HepG2 (cell line): ENCODE measurements at regions not wholly inside any gene's neighbourhood (a gene's known extent, or its start where the extent isn't known, plus 50 kb on each side); places are given as distances from the start of the nearest gene placed in this dataset.

Experiments
- ATAC-seq: fragments of 200-7000 bp; cut with Tn5 transposase; 3 replicates; pipeline ENCODE4 v1.9.1; 2020; ENCODE audit warnings: mild to moderate bottlenecking, moderate library complexity
- BruUV-seq: library from RNA; stranded (reverse); fragments of 400-500 nt; replicated peaks from 2 replicates; lab custom pipeline; 2021; lab: Mats Ljungman, UMichigan
- CTCF ChIA-PET: fragments of 300-600 bp; formaldehyde crosslinking; extraction: SDS; loops from one replicate; lab custom pipeline; 2021; ENCODE audit warnings: low total read pairs, inconsistent platforms, low intra/inter-chr PET ratio; lab: Yijun Ruan, JAX
- POLR2A ChIA-PET: fragments of 350-600 bp; sonication (Branson Sonifier 250); formaldehyde crosslinking; loops from one replicate; lab custom pipeline; 2020; ENCODE audit warnings: antibody characterized with exemption, inconsistent platforms; lab: Yijun Ruan, JAX
- DNase-seq: peaks from one replicate; pipeline ENCODE4 v3.0.0-alpha.2; 2015; ENCODE audit warnings: low spot score
- FAIRE-seq: peaks from 3 replicates; lab custom pipeline; 2011; peaks lifted over from hg19 to GRCh38; lab: Jason Lieb, UNC
- H2AFZ ChIP-seq: one replicate; pipeline ENCODE4 v1.6.1; 2011; ENCODE audit warnings: low read length, inconsistent platforms
- H3K27ac ChIP-seq: fragments of 300-600 bp; 3 replicates; pipeline ENCODE4 v1.8.0; 2011; ENCODE audit warnings: mixed run types, mild to moderate bottlenecking, mixed read lengths, low read length, inconsistent platforms; ENCODE audit not compliant: insufficient read depth; ENCODE audit errors: extremely low read length
- H3K27me3 ChIP-seq, 2 experiments: fragments of 200-600 bp in 1 of 2; 2 replicates in 1 of 2; 3 replicates in 1 of 2; pipeline versions ENCODE4 v1.6.0 to v1.8.0; 2011; ENCODE audit warnings: low read length in 2 of 2, mild to moderate bottlenecking in 2 of 2, moderate library complexity in 2 of 2, inconsistent platforms in 1 of 2; ENCODE audit not compliant: insufficient read depth in 2 of 2, control insufficient read depth in 1 of 2
- H3K36me3 ChIP-seq, 2 experiments: fragments of 200-600 bp in 1 of 2; replicated peaks in 1 of 2; 2 replicates in 1 of 2; 3 replicates in 1 of 2; pipeline versions ENCODE4 v1.5.1 to v1.8.0; 2011; ENCODE audit warnings: low read length in 2 of 2, inconsistent platforms in 1 of 2; ENCODE audit not compliant: insufficient read depth in 2 of 2, control insufficient read depth in 1 of 2
- H3K4me1 ChIP-seq: 2 replicates; pipeline ENCODE4 v1.5.1; 2012; ENCODE audit warnings: low read length, inconsistent platforms; ENCODE audit not compliant: insufficient read depth
- H3K4me2 ChIP-seq: 2 replicates; pipeline ENCODE4 v1.6.0; 2011; ENCODE audit warnings: low read depth, low read length, inconsistent platforms
- H3K4me3 ChIP-seq, 3 experiments: fragments of 200-600 bp in 1 of 3; sonication (generic), shearing (Covaris generic) in 1 of 3; replicated peaks in 1 of 3; 2 replicates each; pipeline ENCODE4 v1.5.1; 2011 to 2016; ENCODE audit warnings: low read length in 3 of 3, inconsistent platforms in 2 of 3, low read depth in 2 of 3, mild to moderate bottlenecking in 2 of 3, control low read depth in 1 of 3, mixed read lengths in 1 of 3; ENCODE audit not compliant: insufficient read depth in 1 of 3
- H3K79me2 ChIP-seq: one replicate; pipeline ENCODE4 v1.6.1; 2011; ENCODE audit warnings: low read length, inconsistent platforms; ENCODE audit not compliant: insufficient read depth
- H3K9ac ChIP-seq: 2 replicates; pipeline ENCODE4 v1.6.0; 2011; ENCODE audit warnings: mild to moderate bottlenecking, low read depth, low read length, inconsistent platforms; ENCODE audit not compliant: insufficient read depth
- H3K9me3 ChIP-seq: 2 replicates; pipeline ENCODE4 v1.5.1; 2012; ENCODE audit warnings: mild to moderate bottlenecking, low read length
- H4K20me1 ChIP-seq: 2 replicates; pipeline ENCODE4 v1.6.0; 2011; ENCODE audit warnings: inconsistent platforms, mild to moderate bottlenecking, low read length, moderate library complexity; ENCODE audit not compliant: insufficient read depth
- ATF3 ChIP-seq: sonication (generic); formaldehyde crosslinking; IDR thresholded peaks from 2 replicates; pipeline ENCODE4 v1.4.0; 2020; ENCODE audit warnings: missing genetic modification reagents
- HMG20B ChIP-seq: conservative IDR thresholded peaks from 2 replicates; pipeline ENCODE4 v1.6.1; 2016; ENCODE audit warnings: missing genetic modification reagents, missing compliant biosample characterization
- NFKB2 ChIP-seq: sonication (generic); formaldehyde crosslinking; IDR thresholded peaks from 2 replicates; pipeline ENCODE4 v1.4.0; 2020; ENCODE audit warnings: missing genetic modification reagents, borderline replicate concordance
- NR2F6 ChIP-seq, 2 experiments: IDR thresholded peaks; 2 replicates each; pipeline ENCODE4 v1.6.1; 2016; ENCODE audit warnings: antibody characterized with exemption in 1 of 2, mild to moderate bottlenecking in 1 of 2
- TBP ChIP-seq: sonication (generic); formaldehyde crosslinking; IDR thresholded peaks from 2 replicates; pipeline ENCODE4 v1.5.0; 2020; ENCODE audit warnings: missing genetic modification reagents
- TEF ChIP-seq: sonication (generic); formaldehyde crosslinking; IDR thresholded peaks from 2 replicates; pipeline ENCODE4 v1.5.0; 2020; ENCODE audit warnings: missing genetic modification reagents
- TP53 ChIP-seq: sonication (generic); formaldehyde crosslinking; conservative IDR thresholded peaks from 2 replicates; pipeline ENCODE4 v1.4.0; 2020; ENCODE audit warnings: missing genetic modification reagents
- ZNF496 ChIP-seq: sonication (generic); formaldehyde crosslinking; IDR thresholded peaks from 2 replicates; pipeline ENCODE4 v1.8.1; 2023; ENCODE audit warnings: mild to moderate bottlenecking, moderate library complexity, missing genetic modification reagents; ENCODE audit not compliant: insufficient replicate concordance
- ZNF564 ChIP-seq: sonication (generic); formaldehyde crosslinking; IDR thresholded peaks from 2 replicates; pipeline ENCODE4 v1.8.1; 2023; ENCODE audit warnings: mild to moderate bottlenecking, missing genetic modification reagents
- ZNF678 ChIP-seq: sonication (generic); formaldehyde crosslinking; IDR thresholded peaks from 2 replicates; pipeline ENCODE4 v1.4.0; 2020; ENCODE audit warnings: mild to moderate bottlenecking, missing genetic modification reagents
- ZNF720 ChIP-seq: sonication (generic); formaldehyde crosslinking; IDR thresholded peaks from 2 replicates; pipeline ENCODE4 v1.4.0; 2020; ENCODE audit warnings: missing genetic modification reagents
- ZNF740 ChIP-seq: sonication (generic); formaldehyde crosslinking; IDR thresholded peaks from 2 replicates; pipeline ENCODE4 v1.4.0; 2020; ENCODE audit warnings: missing genetic modification reagents
- ZNF75D ChIP-seq: sonication (generic); formaldehyde crosslinking; IDR thresholded peaks from 2 replicates; pipeline ENCODE4 v1.8.1; 2023; ENCODE audit warnings: missing genetic modification reagents, mild to moderate bottlenecking, borderline replicate concordance
- WGBS: methylation state at CpG from one replicate; pipeline ENCODE4 v1.1.6; 2017; ENCODE audit warnings: low lambda C conversion rate; 5-methylcytosine and 5-hydroxymethylcytosine counted together
- in situ Hi-C: cut with HindIII; loops from 2 replicates; pipeline ENCODE4 v1.10.0; 2017; ENCODE audit warnings: low pct_unique_long_range_greater_than_20kb; ENCODE audit not compliant: extremely low pct_ligation_motif_present
- intact Hi-C: fragments of 100-400 bp; cut with micrococcal nuclease; formaldehyde crosslinking; loops from one replicate; pipeline ENCODE4 v1.10.0; 2022; ENCODE audit not compliant: unreplicated experiment
- TF ChIP-seq, protein P1 (sequence below): sonication (generic); formaldehyde crosslinking; IDR thresholded peaks from 2 replicates; pipeline ENCODE4 v1.4.0; 2020; ENCODE audit warnings: missing genetic modification reagents
- TF ChIP-seq, protein P2 (sequence below): sonication (generic); formaldehyde crosslinking; conservative IDR thresholded peaks from 2 replicates; pipeline ENCODE4 v1.4.0; 2020; ENCODE audit warnings: missing genetic modification reagents

GRCh38 chr10:105697290-105697780, 1056.2 kb downstream of the SORCS3 start:
- in situ Hi-C loops (no loop called here), intact Hi-C loops (no loop called here)
- no TSS peak for BruUV-seq
- Histone ChIP-seq H3K4me1 (no peaks in the 10 kb centered on the region), H3K4me2 (no peak overlapping the region), H3K79me2 (no peaks in the 10 kb centered on the region), H3K9me3 (peaks cover 4% of the 10 kb centered on the region), H3K27me3 (no peaks in the 10 kb centered on the region), H3K27ac (no peak overlapping the region), H2AFZ (no peak overlapping the region), H4K20me1 (no peaks in the 10 kb centered on the region), H3K9ac (no peak overlapping the region), H3K4me3 (no peak overlapping the region), H3K36me3 (no peaks in the 10 kb centered on the region)
- ChIA-PET CTCF (no interaction called here), POLR2A (no interaction called here)
- ATAC-seq (no peak), FAIRE-seq (no peak), DNase-seq (no peak)
- WGBS, result 0% methylated on average over 3 of the region's 3 CpGs
- TF ChIP-seq HMG20B (CRISPR knock-in tag) (no peak), ZNF720 (no peak), NFKB2 (CRISPR knock-in tag) (no peak), TEF (no peak), ATF3 (no peak), NR2F6 (IDR thresholded peaks at IDR 0.05) (no peak), NR2F6 (CRISPR knock-in tag; IDR thresholded peaks at IDR 0.05) (no peak)

- Histone ChIP-seq H3K4me2 (no peak overlapping the region), H3K36me3 (no peaks in the 10 kb centered on the region), H3K4me1 (no peaks in the 10 kb centered on the region), H3K79me2 (no peaks in the 10 kb centered on the region), H3K4me3 (no peak overlapping the region), H4K20me1 (no peaks in the 10 kb centered on the region), H3K27me3 (no peaks in the 10 kb centered on the region), H3K9me3 (peaks cover 20% of the 10 kb centered on the region), H3K27ac (no peak overlapping the region), H3K9ac (no peak overlapping the region), H2AFZ (no peak overlapping the region)
- ATAC-seq (no peak), FAIRE-seq (no peak), DNase-seq (no peak)
- BruUV-seq, result no TSS peak
- ChIA-PET POLR2A (no interaction called here), CTCF (no interaction called here)
- intact Hi-C loops (no loop called here), in situ Hi-C loops (no loop called here)
- 9% methylated on average over 1 of the region's 1 CpG for WGBS
- TF ChIP-seq, protein P1, sequence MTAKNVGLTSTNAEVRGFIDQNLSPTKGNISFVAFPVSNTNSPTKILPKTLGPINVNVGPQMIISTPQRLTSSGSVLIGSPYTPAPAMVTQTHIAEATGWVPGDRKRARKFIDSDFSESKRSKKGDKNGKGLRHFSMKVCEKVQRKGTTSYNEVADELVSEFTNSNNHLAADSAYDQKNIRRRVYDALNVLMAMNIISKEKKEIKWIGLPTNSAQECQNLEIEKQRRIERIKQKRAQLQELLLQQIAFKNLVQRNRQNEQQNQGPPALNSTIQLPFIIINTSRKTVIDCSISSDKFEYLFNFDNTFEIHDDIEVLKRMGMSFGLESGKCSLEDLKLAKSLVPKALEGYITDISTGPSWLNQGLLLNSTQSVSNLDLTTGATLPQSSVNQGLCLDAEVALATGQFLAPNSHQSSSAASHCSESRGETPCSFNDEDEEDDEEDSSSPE (CRISPR knock-in tag), result no peak
- TF ChIP-seq ZNF740 (CRISPR knock-in tag), result no peak
- TF ChIP-seq, protein P2, sequence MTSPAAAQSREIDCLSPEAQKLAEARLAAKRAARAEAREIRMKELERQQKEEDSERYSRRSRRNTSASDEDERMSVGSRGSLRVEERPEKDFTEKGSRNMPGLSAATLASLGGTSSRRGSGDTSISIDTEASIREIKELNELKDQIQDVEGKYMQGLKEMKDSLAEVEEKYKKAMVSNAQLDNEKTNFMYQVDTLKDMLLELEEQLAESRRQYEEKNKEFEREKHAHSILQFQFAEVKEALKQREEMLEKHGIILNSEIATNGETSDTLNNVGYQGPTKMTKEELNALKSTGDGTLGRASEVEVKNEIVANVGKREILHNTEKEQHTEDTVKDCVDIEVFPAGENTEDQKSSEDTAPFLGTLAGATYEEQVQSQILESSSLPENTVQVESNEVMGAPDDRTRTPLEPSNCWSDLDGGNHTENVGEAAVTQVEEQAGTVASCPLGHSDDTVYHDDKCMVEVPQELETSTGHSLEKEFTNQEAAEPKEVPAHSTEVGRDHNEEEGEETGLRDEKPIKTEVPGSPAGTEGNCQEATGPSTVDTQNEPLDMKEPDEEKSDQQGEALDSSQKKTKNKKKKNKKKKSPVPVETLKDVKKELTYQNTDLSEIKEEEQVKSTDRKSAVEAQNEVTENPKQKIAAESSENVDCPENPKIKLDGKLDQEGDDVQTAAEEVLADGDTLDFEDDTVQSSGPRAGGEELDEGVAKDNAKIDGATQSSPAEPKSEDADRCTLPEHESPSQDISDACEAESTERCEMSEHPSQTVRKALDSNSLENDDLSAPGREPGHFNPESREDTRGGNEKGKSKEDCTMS, result no peak
- TF ChIP-seq ZNF564 (CRISPR knock-in tag), result no peak
- TF ChIP-seq ZNF75D (CRISPR knock-in tag), result no peak
- TF ChIP-seq ZNF678 (CRISPR knock-in tag), result no peak
- TF ChIP-seq TBP, result no peak
- TF ChIP-seq TP53 (CRISPR knock-in tag), result no peak
- TF ChIP-seq ZNF496 (CRISPR knock-in tag), result no peak
Measured at GRCh38 chr10:105691811-105692210, 1050.7 kb downstream of the SORCS3 start.
